BJ (cell line): ENCODE measurements at regions not wholly inside any gene's neighbourhood (a gene's known extent, or its start where the extent isn't known, plus 50 kb on each side); places are given as distances from the start of the nearest gene placed in this dataset.

ENCODE experiments used
- CTCF ChIA-PET: fragments of 350-600 bp; formaldehyde crosslinking; extraction: SDS; loops from one replicate; lab custom pipeline; 2021; ENCODE audit warnings: antibody characterized with exemption, inconsistent platforms; lab: Yijun Ruan, JAX
- POLR2A ChIA-PET: fragments of 300-600 bp; sonication (Branson Sonifier 250); formaldehyde crosslinking; extraction: SDS; loops from one replicate; lab custom pipeline; 2021; ENCODE audit warnings: antibody characterized with exemption; lab: Charles Lee
- DNase-seq: peaks from one replicate; pipeline ENCODE4 v3.0.0-alpha.2; 2011; ENCODE audit warnings: low read depth
- H3K27me3 ChIP-seq: 2 replicates; pipeline ENCODE4 v1.6.0; 2011; ENCODE audit warnings: low read length; ENCODE audit not compliant: control insufficient read depth, insufficient read depth
- H3K36me3 ChIP-seq: 2 replicates; pipeline ENCODE4 v1.5.1; 2011; ENCODE audit warnings: low read length; ENCODE audit not compliant: control insufficient read depth, insufficient read depth
- H3K4me3 ChIP-seq: 2 replicates; pipeline ENCODE4 v1.5.1; 2011; ENCODE audit warnings: low read depth, mild to moderate bottlenecking, control low read depth, low read length
- TF ChIP-seq, protein P1 (sequence below): IDR thresholded peaks from 2 replicates; pipeline ENCODE4 v1.5.1; 2011; ENCODE audit warnings: low read depth, mild to moderate bottlenecking, control low read depth, inconsistent platforms, low read length, moderate library complexity; ENCODE audit not compliant: insufficient read depth

DNA sequence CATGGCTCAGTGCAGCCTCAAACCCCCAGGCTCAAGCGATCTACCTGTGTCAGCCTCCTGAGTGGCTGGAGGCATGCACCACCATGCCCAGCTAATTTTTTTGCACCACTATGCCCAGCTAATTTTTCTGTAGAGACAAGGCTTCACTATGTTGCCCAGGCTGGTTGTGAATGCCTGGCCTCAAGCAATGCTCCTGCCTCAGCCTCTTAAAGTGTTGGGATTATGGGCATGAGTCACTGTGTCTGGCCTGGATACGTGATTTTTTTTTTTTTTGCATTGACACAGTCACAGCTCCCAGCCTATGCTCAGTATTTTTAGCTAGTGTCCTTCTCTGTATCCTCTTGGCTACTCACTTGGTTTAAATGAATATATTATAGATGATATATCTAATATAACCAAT lies 377.0 kb upstream of the TNRC6C start:
- TF ChIP-seq, protein P1, sequence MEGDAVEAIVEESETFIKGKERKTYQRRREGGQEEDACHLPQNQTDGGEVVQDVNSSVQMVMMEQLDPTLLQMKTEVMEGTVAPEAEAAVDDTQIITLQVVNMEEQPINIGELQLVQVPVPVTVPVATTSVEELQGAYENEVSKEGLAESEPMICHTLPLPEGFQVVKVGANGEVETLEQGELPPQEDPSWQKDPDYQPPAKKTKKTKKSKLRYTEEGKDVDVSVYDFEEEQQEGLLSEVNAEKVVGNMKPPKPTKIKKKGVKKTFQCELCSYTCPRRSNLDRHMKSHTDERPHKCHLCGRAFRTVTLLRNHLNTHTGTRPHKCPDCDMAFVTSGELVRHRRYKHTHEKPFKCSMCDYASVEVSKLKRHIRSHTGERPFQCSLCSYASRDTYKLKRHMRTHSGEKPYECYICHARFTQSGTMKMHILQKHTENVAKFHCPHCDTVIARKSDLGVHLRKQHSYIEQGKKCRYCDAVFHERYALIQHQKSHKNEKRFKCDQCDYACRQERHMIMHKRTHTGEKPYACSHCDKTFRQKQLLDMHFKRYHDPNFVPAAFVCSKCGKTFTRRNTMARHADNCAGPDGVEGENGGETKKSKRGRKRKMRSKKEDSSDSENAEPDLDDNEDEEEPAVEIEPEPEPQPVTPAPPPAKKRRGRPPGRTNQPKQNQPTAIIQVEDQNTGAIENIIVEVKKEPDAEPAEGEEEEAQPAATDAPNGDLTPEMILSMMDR: no peak
- ChIA-PET CTCF (interaction anchor here (1.3 kb wide), 1 partner anchor 10 kb away, joined by 4 read pairs; no protein-coding TSS in a partner anchor), POLR2A (interaction anchor here (0.6 to 0.9 kb wide), 2 partner anchors 192 to 377 kb away, joined by 4 to 5 read pairs; partner anchors contain the start of gene TNRC6C)
- Histone ChIP-seq H3K27me3 (0 out of 2 replicates have a peak, but pooled peaks cover 3% of the 10 kb centered on the region), H3K4me3 (no peak overlapping the region), H3K36me3 (no peaks in the 10 kb centered on the region)
- no peak for DNase-seq

- Histone ChIP-seq H3K27me3 (no peaks in the 10 kb centered on the region), H3K36me3 (no peaks in the 10 kb centered on the region), H3K4me3 (no peak overlapping the region)
- TF ChIP-seq, protein P1: no peak
- CTCF ChIA-PET: interaction anchor here (1.6 kb wide), 1 partner anchor 42 kb away, joined by 5 read pairs; no protein-coding TSS in a partner anchor
- no peak for DNase-seq
- POLR2A ChIA-PET: no interaction called here
Measured at GRCh38 chr17:77585142-77585860, 373.2 kb upstream of the TNRC6C start.

GRCh38 chr17:77590951-77591735 lies 367.4 kb upstream of the TNRC6C start:
- Histone ChIP-seq H3K4me3 (no peak overlapping the region), H3K27me3 (peaks cover 16% of the 10 kb centered on the region), H3K36me3 (no peaks in the 10 kb centered on the region)
- DNase-seq: no peak
- TF ChIP-seq, protein P1: no peak
- ChIA-PET CTCF (no interaction called here), POLR2A (no interaction called here)

- H3K36me3 ChIP-seq: no peaks in the 10 kb centered on the region
- H3K4me3 ChIP-seq: no peak overlapping the region
- no peak for DNase-seq
- ChIA-PET POLR2A (no interaction called here), CTCF (no interaction called here)
- peaks cover 18% of the 10 kb centered on the region for H3K27me3 ChIP-seq
- TF ChIP-seq, protein P1: no peak
Measured at GRCh38 chr17:77592106-77592865, 366.2 kb upstream of the TNRC6C start.
